Endothelial cell of umbilical vein (primary cell): ENCODE measurements at regions not wholly inside any gene's neighbourhood (a gene's known extent, or its start where the extent isn't known, plus 50 kb on each side); places are given as distances from the start of the nearest gene placed in this dataset.

Experiments
- BruUV-seq: library from RNA; stranded (reverse); fragments of 400-500 nt; replicated peaks from 2 replicates; lab custom pipeline; 2021; lab: Mats Ljungman, UMichigan
- CTCF ChIA-PET: fragments of 300-600, 350-600 bp; sonication (Branson Sonifier 250); formaldehyde crosslinking; loops from one replicate; lab custom pipeline; 2021; ENCODE audit warnings: antibody characterized with exemption, inconsistent platforms; lab: Charles Lee
- POLR2A ChIA-PET: fragments of 300-600, 350-600 bp; sonication (Branson Sonifier 250); formaldehyde crosslinking; loops from one replicate; lab custom pipeline; 2021; ENCODE audit warnings: antibody characterized with exemption, inconsistent platforms; lab: Charles Lee
- DNase-seq: peaks from one replicate; pipeline ENCODE4 v3.0.0-alpha.2; 2011; ENCODE audit warnings: low read depth, low spot score
- FAIRE-seq: peaks from 2 replicates; lab custom pipeline; 2011; peaks lifted over from hg19 to GRCh38; lab: Jason Lieb, UNC
- H2AFZ ChIP-seq: 2 replicates; pipeline ENCODE4 v1.6.0; 2012; ENCODE audit warnings: low read depth, low read length, control low read depth, inconsistent platforms
- H3K27ac ChIP-seq: 2 replicates; pipeline ENCODE4 v1.5.1; 2011; ENCODE audit warnings: low read depth, mild to moderate bottlenecking, control low read depth, low read length, moderate library complexity; ENCODE audit not compliant: insufficient read depth
- H3K27me3 ChIP-seq, 2 experiments: 2 replicates each; pipeline versions ENCODE4 v1.6.0 to v1.6.1; 2011; ENCODE audit warnings: low read length in 2 of 2, mixed read lengths in 1 of 2; ENCODE audit not compliant: control insufficient read depth in 2 of 2, insufficient read depth in 2 of 2
- H3K36me3 ChIP-seq, 2 experiments: 2 replicates in 1 of 2; 3 replicates in 1 of 2; pipeline ENCODE4 v1.5.1; 2011; ENCODE audit warnings: low read length in 2 of 2, mild to moderate bottlenecking in 1 of 2, moderate library complexity in 1 of 2; ENCODE audit not compliant: control insufficient read depth in 2 of 2, insufficient read depth in 2 of 2; ENCODE audit errors: extremely low read depth in 1 of 2
- H3K4me1 ChIP-seq: 3 replicates; pipeline ENCODE4 v1.5.1; 2011; ENCODE audit warnings: mild to moderate bottlenecking, low read length; ENCODE audit not compliant: control insufficient read depth, insufficient read depth; ENCODE audit errors: extremely low read depth
- H3K4me2 ChIP-seq: 2 replicates; pipeline ENCODE4 v1.6.1; 2011; ENCODE audit warnings: low read length, control low read depth, mixed read lengths; ENCODE audit not compliant: insufficient read depth
- H3K4me3 ChIP-seq, 3 experiments: fragments of 200-600 bp in 1 of 3; sonication (generic), shearing (Covaris generic) in 1 of 3; replicated peaks in 1 of 3; 2 replicates each; pipeline ENCODE4 v1.5.1; 2011 to 2016; ENCODE audit warnings: control low read depth in 3 of 3, low read length in 3 of 3, mild to moderate bottlenecking in 2 of 3, inconsistent platforms in 1 of 3, low read depth in 1 of 3, moderate library complexity in 1 of 3; ENCODE audit not compliant: insufficient read depth in 1 of 3
- H3K79me2 ChIP-seq: 2 replicates; pipeline ENCODE4 v1.6.0; 2012; ENCODE audit warnings: low read length, inconsistent platforms; ENCODE audit not compliant: control insufficient read depth, insufficient read depth
- H3K9ac ChIP-seq: replicated peaks from 2 replicates; pipeline ENCODE3; 2011; ENCODE audit warnings: low read length, control low read depth; ENCODE audit not compliant: insufficient read depth; ENCODE audit errors: extremely low read depth
- H3K9me1 ChIP-seq: replicated peaks from 3 replicates; pipeline ENCODE4 v1.6.0; 2011; ENCODE audit warnings: mild to moderate bottlenecking, low read length; ENCODE audit not compliant: control insufficient read depth, insufficient read depth; ENCODE audit errors: extremely low read depth
- H3K9me3 ChIP-seq: replicated peaks from 2 replicates; pipeline ENCODE4 v1.5.1; 2012; ENCODE audit warnings: low read length, inconsistent platforms; ENCODE audit not compliant: control insufficient read depth, insufficient read depth
- H4K20me1 ChIP-seq: replicated peaks from 2 replicates; pipeline ENCODE3; 2011; ENCODE audit warnings: mild to moderate bottlenecking, low read length; ENCODE audit not compliant: control insufficient read depth, insufficient read depth; ENCODE audit errors: extremely low read depth
- JUN ChIP-seq: IDR thresholded peaks from 2 replicates; pipeline ENCODE4 v1.6.1; 2011; ENCODE audit warnings: borderline replicate concordance, low read depth; ENCODE audit not compliant: insufficient read length, insufficient read depth
- MAX ChIP-seq: IDR thresholded peaks from 2 replicates; pipeline ENCODE4 v1.6.1; 2011; ENCODE audit not compliant: insufficient read depth, insufficient read length
- dilution Hi-C: fragments of 300-500 bp; cut with MboI; formaldehyde crosslinking; loops from one replicate; pipeline ENCODE4 v1.15.0; 2019; ENCODE audit warnings: low sequenced_read_pairs; ENCODE audit not compliant: extremely low pct_ligation_motif_present
- intact Hi-C: fragments of 100-400 bp; cut with micrococcal nuclease; formaldehyde crosslinking; loops from one replicate; pipeline ENCODE4 v1.10.0; 2022

- no peak for FAIRE-seq
- Histone ChIP-seq H3K36me3 (no peaks in the 10 kb centered on the region), H3K9me3 (peaks cover 2% of the 10 kb centered on the region), H3K27me3 (no peaks in the 10 kb centered on the region), H3K9me1 (no peaks in the 10 kb centered on the region), H3K4me2 (no peak overlapping the region), H3K4me1 (no peaks in the 10 kb centered on the region), H2AFZ (no peak overlapping the region), H3K27ac (no peak overlapping the region), H3K4me3 (no peak overlapping the region), H4K20me1 (no peaks in the 10 kb centered on the region), H3K79me2 (no peaks in the 10 kb centered on the region), H3K9ac (no peak overlapping the region)
- intact Hi-C loops, result no loop called here
- no peak for DNase-seq
- no peak for TF ChIP-seq JUN
- ChIA-PET POLR2A (no interaction called here), CTCF (no interaction called here)
- BruUV-seq, result no TSS peak
- dilution Hi-C loops, result no loop called here
These were observed 267.3 kb downstream of the TFAP2C start for GRCh38 chr20:56896447-56896846.

- no peaks in the 10 kb centered on the region for H3K27me3 ChIP-seq
- H3K9me1 ChIP-seq, result no peaks in the 10 kb centered on the region
- FAIRE-seq (no peak), DNase-seq (no peak)
- H3K4me1 ChIP-seq, result no peaks in the 10 kb centered on the region
- no peak overlapping the region for H3K4me3 ChIP-seq
- dilution Hi-C loops (no loop called here), intact Hi-C loops (no loop called here)
- H3K9ac ChIP-seq, result no peak overlapping the region
- CTCF ChIA-PET, result no interaction called here
- POLR2A ChIA-PET, result no interaction called here
- H3K4me2 ChIP-seq, result no peak overlapping the region
- no peak for TF ChIP-seq MAX
- no peaks in the 10 kb centered on the region for H4K20me1 ChIP-seq
- no peaks in the 10 kb centered on the region for H3K36me3 ChIP-seq
- H3K9me3 ChIP-seq, result peaks cover 2% of the 10 kb centered on the region
- H3K27ac ChIP-seq, result no peak overlapping the region
- no peak overlapping the region for H2AFZ ChIP-seq
- no TSS peak for BruUV-seq
- H3K79me2 ChIP-seq, result no peaks in the 10 kb centered on the region
These were observed 268.3 kb downstream of the TFAP2C start for GRCh38 chr20:56897318-56897957.
